ES-I3 (cell line): ENCODE measurements at regions not wholly inside any gene's neighbourhood (a gene's known extent, or its start where the extent isn't known, plus 50 kb on each side); places are given as distances from the start of the nearest gene placed in this dataset.
"Not testable (repeated sequence)": the region's sequence is repeated elsewhere in the genome, so short reads cannot be mapped to it uniquely, and the experiment has no call there.

ENCODE experiments used
- H3K36me3 ChIP-seq: 2 replicates; pipeline ENCODE4 v1.6.1; 2013; ENCODE audit warnings: mild to moderate bottlenecking, low read length, control low read depth, moderate library complexity; ENCODE audit not compliant: insufficient read depth
- H3K4me1 ChIP-seq: 2 replicates; pipeline ENCODE4 v1.6.1; 2013; ENCODE audit warnings: mild to moderate bottlenecking, control low read depth, low read length; ENCODE audit not compliant: insufficient read depth
- H3K9ac ChIP-seq: 2 replicates; pipeline ENCODE4 v1.6.1; 2013; ENCODE audit warnings: low read depth, mild to moderate bottlenecking, low read length, moderate library complexity
- H3K9me3 ChIP-seq: 2 replicates; pipeline ENCODE4 v1.6.1; 2013; ENCODE audit warnings: mild to moderate bottlenecking, low read length, moderate library complexity; ENCODE audit not compliant: control insufficient read depth, insufficient read depth

DNA sequence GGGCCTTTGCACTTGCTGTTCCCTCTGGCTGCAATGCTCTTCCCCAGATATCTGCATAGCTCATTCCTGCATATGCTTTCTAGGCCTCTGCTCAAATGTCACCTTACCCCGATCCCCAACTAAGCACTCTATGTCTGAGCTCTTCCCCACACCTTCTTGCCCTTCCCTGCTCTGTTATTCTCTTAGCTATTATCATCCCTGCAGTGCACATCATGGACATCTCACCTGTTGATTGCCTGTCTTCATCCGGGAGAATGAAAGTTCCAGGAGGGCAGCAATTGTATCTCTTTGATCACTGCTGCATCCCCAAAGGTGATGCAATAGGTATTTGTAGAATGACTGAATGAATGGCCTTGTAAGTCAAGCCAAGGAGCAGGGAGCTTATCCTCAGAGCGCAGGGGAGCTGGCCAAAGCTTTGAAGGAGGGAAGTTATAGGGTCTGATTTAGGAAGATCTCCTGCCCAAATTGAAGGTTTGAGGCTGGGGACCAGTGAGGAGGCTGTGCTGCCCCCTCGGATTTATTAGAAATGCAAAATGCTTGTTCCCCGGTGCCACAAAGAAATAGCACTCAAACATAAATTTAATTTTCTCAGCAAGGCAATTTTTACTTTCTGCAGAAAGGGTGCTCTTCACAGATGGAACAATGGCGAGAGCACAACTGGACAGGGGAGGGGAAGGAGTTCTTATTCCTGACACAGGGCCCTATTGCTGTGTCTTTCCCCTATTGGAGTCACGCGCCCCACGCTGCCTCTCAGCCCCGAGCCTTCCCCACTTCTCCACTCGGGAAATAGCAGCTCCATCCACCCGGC lies 631.1 kb downstream of the MATN1 start:
- H3K9ac ChIP-seq: no peak overlapping the region
- no peaks in the 10 kb centered on the region for H3K36me3 ChIP-seq
- H3K9me3 ChIP-seq: peaks cover 15% of the 10 kb centered on the region
- no peaks in the 10 kb centered on the region for H3K4me1 ChIP-seq

GRCh38 chr1:30090162-30090820 lies 633.1 kb downstream of the MATN1 start:
- H3K4me1 ChIP-seq: peaks cover 4% of the 10 kb centered on the region; the same call in 1 of the 2 replicates
- peaks cover 15% of the 10 kb centered on the region for H3K9me3 ChIP-seq
- no peaks in the 10 kb centered on the region for H3K36me3 ChIP-seq
- H3K9ac ChIP-seq: no peak overlapping the region

GRCh38 chr1:30089024-30089430 lies 634.4 kb downstream of the MATN1 start:
- no peak overlapping the region for H3K9ac ChIP-seq
- H3K4me1 ChIP-seq: peaks cover 5% of the 10 kb centered on the region; the same call in 1 of the 2 replicates
- H3K36me3 ChIP-seq: no peaks in the 10 kb centered on the region
- H3K9me3 ChIP-seq: peaks cover 15% of the 10 kb centered on the region

DNA sequence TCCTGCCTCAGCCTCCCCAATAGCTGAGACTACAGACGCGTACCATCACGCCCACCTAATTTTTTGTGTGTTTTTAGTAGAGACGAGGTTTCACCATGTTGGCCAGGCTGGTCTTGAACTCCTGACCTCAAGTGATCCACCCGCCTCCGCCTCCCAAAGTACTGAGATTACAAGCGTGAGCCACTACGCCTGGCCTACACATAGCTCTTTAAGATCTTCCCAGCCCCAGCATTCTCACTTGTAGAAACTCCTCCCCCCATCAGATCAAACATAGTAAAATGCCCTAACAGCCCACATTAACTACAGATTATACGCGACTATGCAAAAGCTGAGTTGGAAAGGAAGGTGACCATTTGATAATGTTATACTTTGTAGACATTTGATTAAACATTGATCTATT lies 634.8 kb downstream of the MATN1 start:
- H3K4me1 ChIP-seq: peaks cover 5% of the 10 kb centered on the region; the same call in 1 of the 2 replicates
- peaks cover 15% of the 10 kb centered on the region for H3K9me3 ChIP-seq
- H3K36me3 ChIP-seq: no peaks in the 10 kb centered on the region
- H3K9ac ChIP-seq: no peak overlapping the region

DNA sequence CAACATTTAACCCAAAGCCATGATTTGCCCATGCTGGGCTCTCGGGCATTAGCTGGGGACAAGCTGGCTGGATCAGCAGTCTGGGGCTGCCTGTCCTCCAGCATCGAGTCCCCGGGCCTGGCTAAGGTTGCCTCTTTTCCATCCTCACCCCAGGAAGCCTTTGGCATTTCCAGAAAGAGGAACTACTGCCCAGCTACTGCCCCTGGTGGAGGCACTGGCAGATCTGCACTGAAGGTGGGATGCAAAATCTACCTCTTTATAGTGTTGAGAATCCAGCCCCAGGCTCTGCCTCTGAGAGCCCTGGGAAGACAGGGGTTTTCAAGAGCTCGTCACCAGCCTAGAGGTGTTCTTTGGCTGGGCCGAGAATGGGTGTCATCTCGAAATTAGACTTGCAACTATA lies 635.9 kb downstream of the MATN1 start:
- Histone ChIP-seq H3K9ac (no peak overlapping the region), H3K9me3 (peaks cover 7% of the 10 kb centered on the region; the same call in 1 of the 2 replicates), H3K4me1 (peaks cover 5% of the 10 kb centered on the region; the same call in 1 of the 2 replicates), H3K36me3 (no peaks in the 10 kb centered on the region)

- peaks cover 12% of the 10 kb centered on the region for H3K4me1 ChIP-seq
- H3K9ac ChIP-seq: peak overlapping the region; percentile 30; the same call in 1 of the 2 replicates
- no peaks in the 10 kb centered on the region for H3K36me3 ChIP-seq
- H3K9me3 ChIP-seq: no peaks in the 10 kb centered on the region; the same call in 1 of the 2 replicates
These were observed 637.3 kb downstream of the MATN1 start for GRCh38 chr1:30085811-30086770.

DNA sequence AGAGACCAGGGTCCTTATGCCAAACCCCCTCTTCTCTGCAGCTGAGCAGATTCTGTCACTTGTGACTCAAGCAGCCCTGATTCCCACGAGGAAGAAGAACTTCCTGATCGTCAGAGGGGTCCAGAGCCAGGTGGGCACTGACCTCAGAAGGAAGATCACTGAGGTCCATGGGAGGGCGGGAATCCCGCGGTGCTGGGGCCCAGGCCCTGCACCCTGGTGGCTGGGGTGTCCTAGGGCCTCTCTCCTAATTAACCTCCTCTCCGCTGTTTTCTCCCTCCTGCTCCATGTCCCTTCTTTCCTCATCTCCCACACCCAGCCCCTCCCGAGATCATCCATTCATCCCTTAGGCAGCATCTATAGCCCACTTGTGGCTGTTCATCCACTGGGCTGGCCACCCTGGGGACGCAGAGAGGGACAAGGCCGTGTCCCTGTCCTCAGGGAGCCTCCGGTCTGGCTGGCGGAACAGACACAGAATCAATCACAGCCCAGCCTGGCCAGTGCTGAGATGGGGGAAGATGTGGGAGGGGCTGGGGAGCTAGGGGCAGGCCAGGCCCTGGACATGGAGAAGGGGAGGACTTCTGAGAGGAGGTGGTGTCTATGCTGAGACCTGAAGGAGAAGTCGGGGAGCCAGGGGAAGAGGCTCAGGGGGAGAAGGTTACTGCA lies 638.3 kb downstream of the MATN1 start:
- H3K4me1 ChIP-seq: peaks cover 12% of the 10 kb centered on the region
- no peak overlapping the region for H3K9ac ChIP-seq
- H3K9me3 ChIP-seq: no peaks in the 10 kb centered on the region
- H3K36me3 ChIP-seq: no peaks in the 10 kb centered on the region

GRCh38 chr1:30083800-30084464 lies 639.5 kb downstream of the MATN1 start:
- Histone ChIP-seq H3K36me3 (no peaks in the 10 kb centered on the region), H3K4me1 (peaks cover 12% of the 10 kb centered on the region), H3K9ac (no peak overlapping the region)

GRCh38 chr1:30081379-30082102 lies 641.8 kb downstream of the MATN1 start:
- H3K9me3 ChIP-seq: peaks cover 5% of the 10 kb centered on the region; the same call in 1 of the 2 replicates
- H3K4me1 ChIP-seq: peaks cover 12% of the 10 kb centered on the region
- H3K36me3 ChIP-seq: no peaks in the 10 kb centered on the region
- H3K9ac ChIP-seq: no peak overlapping the region

More at GRCh38 chr1:30083800-30084464, 639.5 kb downstream of the MATN1 start:
- H3K9me3 ChIP-seq: no peaks in the 10 kb centered on the region

DNA sequence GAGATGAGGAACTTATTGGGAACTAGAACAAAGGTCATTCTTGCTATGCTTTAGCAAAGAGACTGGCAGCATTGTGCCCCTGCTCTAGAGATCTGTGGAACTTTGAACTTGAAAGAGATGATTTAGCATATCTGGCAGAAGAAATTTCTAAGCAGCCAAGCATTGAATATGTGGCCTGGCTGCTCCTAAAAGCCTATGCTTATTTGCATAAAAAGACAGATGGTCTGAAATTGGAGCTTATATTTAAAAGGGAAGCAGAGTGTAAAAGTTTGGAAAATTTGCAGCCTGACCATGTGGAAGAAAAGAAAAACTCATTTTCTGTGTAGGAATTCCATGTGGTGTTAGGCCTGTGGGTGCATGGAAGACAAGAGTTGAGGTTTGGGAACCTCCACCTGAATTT lies 647.5 kb downstream of the MATN1 start:
- not testable (repeated sequence) for H3K9me3 ChIP-seq, H3K4me1 ChIP-seq, H3K36me3 ChIP-seq, H3K9ac ChIP-seq

- no peaks in the 10 kb centered on the region for H3K36me3 ChIP-seq
- peaks cover 2% of the 10 kb centered on the region; the same call in 1 of the 2 replicates for H3K9me3 ChIP-seq
- no peak overlapping the region for H3K9ac ChIP-seq
- H3K4me1 ChIP-seq: no peaks in the 10 kb centered on the region
These were observed 654.5 kb downstream of the MATN1 start for GRCh38 chr1:30068787-30069472.

DNA sequence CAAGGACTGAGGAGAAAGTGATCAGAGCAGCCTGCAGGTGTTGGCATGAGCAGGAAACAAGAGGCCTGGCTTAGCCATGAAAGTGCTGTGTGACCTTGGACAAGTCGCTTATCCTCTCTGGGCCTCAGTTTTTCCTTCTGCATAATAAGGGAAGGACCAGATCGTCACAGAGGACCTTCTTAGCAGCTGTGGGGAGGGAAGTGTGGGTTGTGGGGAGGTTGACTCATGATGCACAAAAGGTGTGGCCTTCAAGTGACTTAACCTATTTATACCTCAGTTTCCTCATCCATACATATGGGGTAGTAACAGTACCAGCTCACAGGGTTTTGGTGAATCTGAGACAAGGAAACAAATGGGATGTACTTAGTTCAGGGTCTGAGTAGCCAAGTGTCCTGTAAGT lies 658.8 kb downstream of the MATN1 start:
- Histone ChIP-seq H3K9ac (no peak overlapping the region), H3K36me3 (no peaks in the 10 kb centered on the region), H3K9me3 (peaks cover 2% of the 10 kb centered on the region; the same call in 1 of the 2 replicates), H3K4me1 (no peaks in the 10 kb centered on the region)
